Neural cell (in vitro differentiated cells): ENCODE measurements at regions not wholly inside any gene's neighbourhood (a gene's known extent, or its start where the extent isn't known, plus 50 kb on each side); places are given as distances from the start of the nearest gene placed in this dataset.
"Not testable (repeated sequence)": the region's sequence is repeated elsewhere in the genome, so short reads cannot be mapped to it uniquely, and the experiment has no call there.

Experiments
- H2AFZ ChIP-seq: fragments of 200-600, 300-800 bp; sonication (generic), shearing (Covaris generic); 2 replicates; pipeline ENCODE4 v1.6.0; 2014; ENCODE audit warnings: low read depth, mild to moderate bottlenecking, antibody characterized with exemption, low read length, moderate library complexity
- H3F3A ChIP-seq: fragments of 200-600 bp; shearing (Covaris generic); 2 replicates; pipeline ENCODE4 v1.6.1; 2016; ENCODE audit warnings: mild to moderate bottlenecking, moderate library complexity, mixed read lengths, antibody characterized with exemption, low read length; ENCODE audit not compliant: insufficient read depth, poor library complexity, severe bottlenecking
- H3K27ac ChIP-seq: fragments of 200-600, 300-800 bp; sonication (generic), shearing (Covaris generic); 2 replicates; pipeline ENCODE4 v1.5.1; 2014; ENCODE audit warnings: mild to moderate bottlenecking, low read length, moderate library complexity
- H3K27me3 ChIP-seq: fragments of 300-800, 200-600 bp; sonication (generic), shearing (Covaris generic); 2 replicates; pipeline ENCODE4 v1.6.0; 2014; ENCODE audit warnings: mild to moderate bottlenecking, low read depth, low read length, moderate library complexity; ENCODE audit not compliant: insufficient read depth
- H3K36me3 ChIP-seq: fragments of 300-800, 200-600 bp; sonication (generic), shearing (Covaris generic); 2 replicates; pipeline ENCODE4 v1.5.1; 2014; ENCODE audit warnings: mild to moderate bottlenecking, antibody characterized with exemption, low read length, moderate library complexity; ENCODE audit not compliant: insufficient read depth
- H3K4me2 ChIP-seq: fragments of 300-800, 200-600 bp; sonication (generic), shearing (Covaris generic); 2 replicates; pipeline ENCODE4 v1.6.0; 2014; ENCODE audit warnings: mild to moderate bottlenecking, low read length
- H3K4me3 ChIP-seq: fragments of 300-800, 200-600 bp; sonication (generic), shearing (Covaris generic); 2 replicates; pipeline ENCODE4 v1.5.1; 2014; ENCODE audit warnings: mild to moderate bottlenecking, low read length, moderate library complexity
- H3K79me2 ChIP-seq: fragments of 200-600 bp; shearing (Covaris generic); replicated peaks from 2 replicates; pipeline ENCODE4 v1.6.0; 2014; ENCODE audit warnings: mild to moderate bottlenecking, low read length, moderate library complexity; ENCODE audit not compliant: insufficient read depth
- H3K9ac ChIP-seq: fragments of 300-800, 200-600 bp; sonication (generic), shearing (Covaris generic); 2 replicates; pipeline ENCODE4 v1.6.1; 2016; ENCODE audit warnings: mild to moderate bottlenecking, low read length, mixed read lengths
- H3K9me2 ChIP-seq: fragments of 200-600 bp; shearing (Covaris generic); 2 replicates; pipeline ENCODE4 v1.6.1; 2016; ENCODE audit warnings: mild to moderate bottlenecking, low read length, mixed read lengths; ENCODE audit not compliant: insufficient read depth
- H3K9me3 ChIP-seq: fragments of 200-600, 300-800 bp; sonication (generic), shearing (Covaris generic); 2 replicates; pipeline ENCODE4 v1.6.1; 2016; ENCODE audit warnings: mild to moderate bottlenecking, mixed run types, low read length, moderate library complexity, mixed read lengths
- H4K20me1 ChIP-seq: fragments of 200-600 bp; shearing (Covaris generic); 2 replicates; pipeline ENCODE4 v1.6.1; 2016; ENCODE audit warnings: mild to moderate bottlenecking, mixed run types; ENCODE audit not compliant: insufficient read depth
- CTCF ChIP-seq: fragments of 450-650 bp; IDR thresholded peaks from 2 replicates; pipeline ENCODE4 v1.5.1; 2014; ENCODE audit warnings: antibody characterized with exemption, mild to moderate bottlenecking, moderate library complexity; ENCODE audit not compliant: poor library complexity, severe bottlenecking
- EP300 ChIP-seq: fragments of 450-650 bp; conservative IDR thresholded peaks from 2 replicates; pipeline ENCODE4 v1.6.1; 2014; ENCODE audit warnings: antibody characterized with exemption, mild to moderate bottlenecking, moderate library complexity; ENCODE audit not compliant: poor library complexity, severe bottlenecking
- EZH2 ChIP-seq: fragments of 200-600, 300-800 bp; shearing (Covaris generic), sonication (generic); IDR thresholded peaks from 2 replicates; pipeline ENCODE4 v1.6.1; 2014; ENCODE audit warnings: antibody characterized with exemption, low read length, borderline replicate concordance, mild to moderate bottlenecking; ENCODE audit not compliant: insufficient read depth, poor library complexity, severe bottlenecking
- MXI1 ChIP-seq: fragments of 450-650 bp; conservative IDR thresholded peaks from 2 replicates; pipeline ENCODE4 v1.6.1; 2014; ENCODE audit warnings: antibody characterized with exemption, mild to moderate bottlenecking; ENCODE audit not compliant: poor library complexity, severe bottlenecking
- POLR2AphosphoS5 ChIP-seq: IDR thresholded peaks from 2 replicates; pipeline ENCODE4 v1.6.1; 2012
- RAD21 ChIP-seq: fragments of 450-650 bp; conservative IDR thresholded peaks from 2 replicates; pipeline ENCODE4 v1.6.1; 2014; ENCODE audit warnings: antibody characterized with exemption, mild to moderate bottlenecking, moderate library complexity
- REST ChIP-seq: IDR thresholded peaks from 2 replicates; pipeline ENCODE4 v1.6.1; 2012; ENCODE audit warnings: borderline replicate concordance
- SMC3 ChIP-seq: fragments of 450-650 bp; conservative IDR thresholded peaks from 2 replicates; pipeline ENCODE4 v1.6.1; 2014; ENCODE audit warnings: antibody characterized with exemption, mild to moderate bottlenecking, moderate library complexity; ENCODE audit not compliant: poor library complexity
- TAF1 ChIP-seq: IDR thresholded peaks from 2 replicates; pipeline ENCODE4 v1.6.1; 2012; ENCODE audit warnings: low read depth

GRCh38 chr12:39671898-39672875, 52.6 kb upstream of the ABCD2 start:
- no peak overlapping the region for H2AFZ ChIP-seq
- no peaks in the 10 kb centered on the region for H3K27me3 ChIP-seq
- H3K79me2 ChIP-seq: no peaks in the 10 kb centered on the region
- H3K9me2 ChIP-seq: no peaks in the 10 kb centered on the region
- H4K20me1 ChIP-seq: no peaks in the 10 kb centered on the region
- no peak overlapping the region for H3K27ac ChIP-seq
- no peak overlapping the region for H3K9ac ChIP-seq
- TF ChIP-seq EP300 (no peak), CTCF (no peak), EZH2 (no peak), POLR2AphosphoS5 (no peak), REST (no peak), MXI1 (no peak), RAD21 (no peak), TAF1 (no peak), SMC3 (no peak)
- H3K36me3 ChIP-seq: no peaks in the 10 kb centered on the region
- H3K9me3 ChIP-seq: no peaks in the 10 kb centered on the region
- no peak overlapping the region for H3K4me2 ChIP-seq
- no peaks in the 10 kb centered on the region for H3F3A ChIP-seq
- no peak overlapping the region for H3K4me3 ChIP-seq

- not testable (repeated sequence) for H3K27me3 ChIP-seq, H3K9ac ChIP-seq, H3K9me3 ChIP-seq, H3F3A ChIP-seq, H3K79me2 ChIP-seq, H4K20me1 ChIP-seq, H3K9me2 ChIP-seq, H3K27ac ChIP-seq, H2AFZ ChIP-seq, H3K36me3 ChIP-seq, H3K4me2 ChIP-seq, H3K4me3 ChIP-seq
These were observed 49.9 kb upstream of the ABCD2 start for GRCh38 chr12:39669539-39669938.
